Fibroblast of pulmonary artery (primary cell): ENCODE measurements at regions not wholly inside any gene's neighbourhood (a gene's known extent, or its start where the extent isn't known, plus 50 kb on each side); places are given as distances from the start of the nearest gene placed in this dataset.

ENCODE experiments used
- DNase-seq: peaks from one replicate; pipeline ENCODE4 v3.0.0-alpha.2; 2010; ENCODE audit warnings: low read depth
- H3K4me3 ChIP-seq: replicated peaks from 2 replicates; pipeline ENCODE4 v1.5.1; 2011; ENCODE audit warnings: low read depth, mild to moderate bottlenecking, control low read depth, low read length, moderate library complexity
- TF ChIP-seq, protein P1 (sequence below): IDR thresholded peaks from 2 replicates; pipeline ENCODE4 v1.5.1; 2011; ENCODE audit warnings: mild to moderate bottlenecking, control low read depth, low read length, inconsistent platforms; ENCODE audit errors: missing control alignments

DNA sequence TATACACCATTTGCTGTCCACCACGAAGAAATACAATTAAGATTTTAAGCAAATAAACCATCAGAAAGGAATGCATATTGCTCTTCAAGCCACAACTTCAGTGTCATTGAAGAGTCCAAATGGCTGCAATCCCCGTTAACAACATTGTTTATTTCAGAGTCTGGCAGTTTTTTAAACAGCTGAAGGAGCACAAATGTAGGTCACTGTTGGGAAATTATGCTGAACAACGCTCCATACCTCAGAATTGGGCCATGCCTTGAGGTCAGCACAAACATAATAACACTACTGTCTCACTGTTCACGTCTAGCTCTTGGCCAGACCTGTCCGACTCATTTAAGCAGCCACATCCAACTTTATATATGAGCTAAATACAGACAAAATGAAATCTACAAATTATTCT is 453.9 kb upstream of the GHITM start:
- no peak overlapping the region for H3K4me3 ChIP-seq
- no peak for DNase-seq
- TF ChIP-seq, protein P1, sequence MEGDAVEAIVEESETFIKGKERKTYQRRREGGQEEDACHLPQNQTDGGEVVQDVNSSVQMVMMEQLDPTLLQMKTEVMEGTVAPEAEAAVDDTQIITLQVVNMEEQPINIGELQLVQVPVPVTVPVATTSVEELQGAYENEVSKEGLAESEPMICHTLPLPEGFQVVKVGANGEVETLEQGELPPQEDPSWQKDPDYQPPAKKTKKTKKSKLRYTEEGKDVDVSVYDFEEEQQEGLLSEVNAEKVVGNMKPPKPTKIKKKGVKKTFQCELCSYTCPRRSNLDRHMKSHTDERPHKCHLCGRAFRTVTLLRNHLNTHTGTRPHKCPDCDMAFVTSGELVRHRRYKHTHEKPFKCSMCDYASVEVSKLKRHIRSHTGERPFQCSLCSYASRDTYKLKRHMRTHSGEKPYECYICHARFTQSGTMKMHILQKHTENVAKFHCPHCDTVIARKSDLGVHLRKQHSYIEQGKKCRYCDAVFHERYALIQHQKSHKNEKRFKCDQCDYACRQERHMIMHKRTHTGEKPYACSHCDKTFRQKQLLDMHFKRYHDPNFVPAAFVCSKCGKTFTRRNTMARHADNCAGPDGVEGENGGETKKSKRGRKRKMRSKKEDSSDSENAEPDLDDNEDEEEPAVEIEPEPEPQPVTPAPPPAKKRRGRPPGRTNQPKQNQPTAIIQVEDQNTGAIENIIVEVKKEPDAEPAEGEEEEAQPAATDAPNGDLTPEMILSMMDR: no peak

- TF ChIP-seq, protein P1: no peak
- H3K4me3 ChIP-seq: no peak overlapping the region
- no peak for DNase-seq
Observed at GRCh38 chr10:83691791-83692596, 447.3 kb upstream of the GHITM start.

DNA sequence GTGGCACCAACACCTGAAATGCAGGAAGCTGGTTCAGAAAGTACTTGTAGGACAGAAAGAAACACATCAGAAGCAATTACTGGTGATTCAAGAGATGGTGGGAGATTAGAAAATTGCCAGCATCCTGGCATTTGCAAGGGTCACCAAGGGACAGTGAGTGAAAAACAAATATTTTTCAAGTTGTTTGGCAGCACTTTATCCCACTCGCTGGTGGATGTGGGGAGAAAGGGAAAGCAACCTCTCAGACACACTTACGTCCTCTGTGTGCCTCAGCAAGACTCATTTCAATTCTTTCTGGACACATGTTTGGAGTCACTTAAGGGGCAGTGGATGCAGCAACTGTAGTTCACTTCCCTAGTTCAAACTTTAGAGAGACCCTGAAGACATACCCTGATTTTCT is 440.4 kb upstream of the GHITM start:
- no peak overlapping the region for H3K4me3 ChIP-seq
- TF ChIP-seq, protein P1: no peak

GRCh38 chr10:83701799-83702198 is 437.5 kb upstream of the GHITM start:
- no peak for DNase-seq
- TF ChIP-seq, protein P1: no peak
- H3K4me3 ChIP-seq: no peak overlapping the region

More for the DNA sequence above, 440.4 kb upstream of the GHITM start:
- no peak for DNase-seq

DNA sequence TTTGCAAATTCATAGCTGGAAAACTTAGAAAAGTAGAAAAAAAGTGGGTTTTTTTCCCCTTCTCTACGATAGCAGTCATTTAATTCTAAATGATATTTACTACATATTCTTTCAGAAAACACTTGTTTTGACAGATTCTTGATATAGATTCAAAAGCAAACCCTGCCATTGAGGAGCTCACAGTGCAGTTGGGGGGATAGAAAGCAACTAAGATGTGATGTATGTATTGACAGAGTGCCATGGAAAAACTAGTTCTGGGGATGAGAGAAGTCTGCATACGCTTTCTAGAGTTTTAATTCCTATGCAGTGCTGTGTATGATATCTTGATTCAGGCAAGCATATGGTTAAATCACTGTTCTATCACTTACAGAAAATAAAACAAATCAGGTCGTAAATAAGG is 436.6 kb upstream of the GHITM start:
- no peak for DNase-seq
- TF ChIP-seq, protein P1: no peak
- no peak overlapping the region for H3K4me3 ChIP-seq

- TF ChIP-seq, protein P1: no peak
- no peak overlapping the region for H3K4me3 ChIP-seq
- no peak for DNase-seq
Observed at GRCh38 chr10:83706120-83706519, 433.2 kb upstream of the GHITM start.

GRCh38 chr10:83706952-83707582 is 432.2 kb upstream of the GHITM start:
- H3K4me3 ChIP-seq: no peak overlapping the region
- DNase-seq: no peak
- TF ChIP-seq, protein P1: no peak
